ENCODE measurements at regions not wholly inside any gene's neighbourhood (a gene's known extent, or its start where the extent isn't known, plus 50 kb on each side); places are given as distances from the start of the nearest gene placed in this dataset.

DNA sequence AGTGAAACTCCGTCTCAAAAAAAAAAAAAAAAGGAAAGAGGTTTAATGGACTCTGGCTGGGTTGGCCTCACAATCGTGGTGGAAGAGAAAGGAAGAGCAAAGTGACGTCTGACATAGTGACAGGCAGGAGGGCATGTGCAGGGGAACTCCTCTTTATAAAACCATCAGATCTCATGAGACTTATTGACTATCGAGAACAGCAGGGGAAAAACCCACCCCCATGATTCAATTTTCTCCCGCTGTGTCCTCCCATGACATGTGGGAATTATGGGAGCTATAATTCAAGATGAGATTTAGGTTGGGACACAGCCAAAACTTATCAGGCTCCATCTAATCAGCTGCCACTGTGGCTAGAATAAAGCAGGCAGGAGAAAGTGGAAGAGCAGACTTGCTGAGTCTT, 610.4 kb upstream of the NUDT12 start:
- TF ChIP-seq, protein P1, sequence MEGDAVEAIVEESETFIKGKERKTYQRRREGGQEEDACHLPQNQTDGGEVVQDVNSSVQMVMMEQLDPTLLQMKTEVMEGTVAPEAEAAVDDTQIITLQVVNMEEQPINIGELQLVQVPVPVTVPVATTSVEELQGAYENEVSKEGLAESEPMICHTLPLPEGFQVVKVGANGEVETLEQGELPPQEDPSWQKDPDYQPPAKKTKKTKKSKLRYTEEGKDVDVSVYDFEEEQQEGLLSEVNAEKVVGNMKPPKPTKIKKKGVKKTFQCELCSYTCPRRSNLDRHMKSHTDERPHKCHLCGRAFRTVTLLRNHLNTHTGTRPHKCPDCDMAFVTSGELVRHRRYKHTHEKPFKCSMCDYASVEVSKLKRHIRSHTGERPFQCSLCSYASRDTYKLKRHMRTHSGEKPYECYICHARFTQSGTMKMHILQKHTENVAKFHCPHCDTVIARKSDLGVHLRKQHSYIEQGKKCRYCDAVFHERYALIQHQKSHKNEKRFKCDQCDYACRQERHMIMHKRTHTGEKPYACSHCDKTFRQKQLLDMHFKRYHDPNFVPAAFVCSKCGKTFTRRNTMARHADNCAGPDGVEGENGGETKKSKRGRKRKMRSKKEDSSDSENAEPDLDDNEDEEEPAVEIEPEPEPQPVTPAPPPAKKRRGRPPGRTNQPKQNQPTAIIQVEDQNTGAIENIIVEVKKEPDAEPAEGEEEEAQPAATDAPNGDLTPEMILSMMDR (conservative IDR thresholded peaks at IDR 0.05), result no peak
- no peak for TF ChIP-seq ZFX (IDR thresholded peaks at IDR 0.05)
